T-helper 1 cell (primary cell): ENCODE measurements at regions not wholly inside any gene's neighbourhood (a gene's known extent, or its start where the extent isn't known, plus 50 kb on each side); places are given as distances from the start of the nearest gene placed in this dataset.

Experiments
- DNase-seq, 5 donors: peaks; one replicate each; pipeline ENCODE4 v3.0.0-alpha.2; 2012 to 2020

DNA sequence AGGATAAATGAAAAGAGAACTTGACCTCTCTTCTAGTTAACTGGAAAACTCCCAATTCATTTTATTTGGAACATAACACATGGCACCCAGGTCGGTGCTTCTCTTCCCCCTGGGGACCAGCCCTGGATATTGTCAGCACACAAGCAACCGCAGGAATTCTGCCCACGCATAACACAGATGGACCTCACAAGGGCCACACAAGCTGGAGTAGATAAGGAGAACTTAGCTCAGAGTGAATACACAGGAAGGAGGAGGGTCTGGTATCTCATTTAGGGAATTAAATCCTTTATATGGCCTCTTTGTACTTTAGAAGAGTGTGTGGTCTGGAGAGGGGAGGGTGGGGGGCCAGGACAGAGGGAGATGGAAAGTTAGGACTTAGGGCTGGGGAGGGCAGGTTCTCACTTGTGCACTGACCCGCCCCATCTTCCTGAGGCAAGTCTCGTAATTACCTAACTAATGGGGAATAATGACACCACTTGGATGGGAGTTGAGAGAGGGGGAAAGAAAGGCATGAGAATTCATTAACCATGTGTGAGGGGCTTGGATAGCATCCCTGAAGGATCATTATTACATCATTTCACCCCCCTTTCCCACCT lies 341.2 kb upstream of the WWC1 start:
- no peak for DNase-seq

DNA sequence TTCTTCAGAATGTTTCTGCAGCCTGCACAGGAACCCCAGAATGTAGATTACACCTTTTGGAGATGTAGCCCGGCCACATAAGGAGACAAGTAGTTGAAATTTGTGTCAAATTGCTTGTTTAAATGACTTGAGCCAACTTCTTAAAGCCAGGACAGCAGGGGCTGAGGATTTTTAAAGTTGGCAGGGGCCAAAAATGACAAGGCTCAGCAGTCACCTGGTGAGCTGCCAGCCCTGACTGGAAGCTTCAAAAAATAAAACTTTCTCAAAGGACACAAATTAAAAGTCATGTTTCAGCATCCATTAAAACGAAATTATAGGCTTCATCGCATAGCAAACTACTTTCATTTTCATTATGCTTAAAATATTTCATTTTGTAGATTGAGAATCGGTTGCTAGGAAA lies 340.3 kb upstream of the WWC1 start:
- DNase-seq: no peak

DNA sequence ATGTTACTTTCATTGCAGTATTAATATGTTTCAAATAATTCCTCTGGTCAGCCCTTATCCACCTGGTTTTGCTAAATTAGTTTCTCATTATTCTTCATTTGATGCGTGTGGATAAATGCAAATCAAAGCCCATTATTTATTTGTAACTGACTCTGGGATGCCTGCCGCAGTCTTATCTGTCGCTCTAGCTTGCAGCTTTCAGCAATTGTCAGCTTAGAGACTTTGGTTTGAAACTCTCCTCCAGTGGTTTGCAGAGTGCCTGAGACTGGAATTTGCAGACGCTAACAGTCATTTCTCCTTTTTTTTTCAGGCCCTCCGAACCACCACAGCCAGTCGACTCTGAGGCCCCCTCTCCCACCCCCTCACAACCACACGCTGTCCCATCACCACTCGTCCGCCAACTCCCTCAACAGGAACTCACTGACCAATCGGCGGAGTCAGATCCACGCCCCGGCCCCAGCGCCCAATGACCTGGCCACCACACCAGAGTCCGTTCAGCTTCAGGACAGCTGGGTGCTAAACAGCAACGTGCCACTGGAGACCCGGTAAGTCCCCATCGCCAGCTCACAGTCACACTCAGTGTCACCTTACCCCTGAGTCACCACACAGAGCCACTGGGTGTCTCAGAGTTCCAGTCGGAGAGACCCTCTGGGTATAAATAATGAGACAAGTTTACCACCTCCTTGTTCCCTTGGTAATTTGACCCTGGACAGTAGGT lies 339.0 kb upstream of the WWC1 start:
- no peak for DNase-seq

DNA sequence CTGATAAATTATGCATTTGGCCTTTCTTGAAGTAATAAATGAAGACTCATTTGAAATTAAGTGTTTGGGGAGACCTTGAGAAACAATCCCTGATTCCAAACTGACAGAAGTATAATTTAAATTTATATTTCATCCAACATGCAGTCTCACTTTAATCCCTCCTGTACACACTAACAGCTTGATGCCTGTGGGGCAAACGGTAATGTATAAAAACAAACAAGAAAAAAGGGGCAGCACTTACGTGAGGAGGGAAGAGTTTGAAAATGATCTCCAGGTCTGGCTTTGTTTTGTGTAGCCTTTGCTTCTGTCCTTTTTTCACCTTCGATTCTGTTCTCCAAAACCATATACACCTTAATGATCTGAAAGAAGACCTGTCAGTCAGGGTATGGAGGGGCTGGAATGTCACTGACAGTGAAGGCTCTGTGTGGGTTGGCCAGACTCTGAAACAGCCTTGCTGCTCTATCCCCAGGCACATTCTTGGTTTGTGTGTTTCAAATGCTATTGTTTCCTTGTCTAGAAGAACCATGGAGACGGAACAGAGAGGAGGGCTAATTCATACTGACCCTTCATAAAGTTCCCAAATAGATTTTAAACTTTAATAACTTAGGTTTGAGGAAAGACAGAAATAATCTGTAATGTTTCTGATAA lies 338.2 kb upstream of the WWC1 start:
- no peak for DNase-seq

DNA sequence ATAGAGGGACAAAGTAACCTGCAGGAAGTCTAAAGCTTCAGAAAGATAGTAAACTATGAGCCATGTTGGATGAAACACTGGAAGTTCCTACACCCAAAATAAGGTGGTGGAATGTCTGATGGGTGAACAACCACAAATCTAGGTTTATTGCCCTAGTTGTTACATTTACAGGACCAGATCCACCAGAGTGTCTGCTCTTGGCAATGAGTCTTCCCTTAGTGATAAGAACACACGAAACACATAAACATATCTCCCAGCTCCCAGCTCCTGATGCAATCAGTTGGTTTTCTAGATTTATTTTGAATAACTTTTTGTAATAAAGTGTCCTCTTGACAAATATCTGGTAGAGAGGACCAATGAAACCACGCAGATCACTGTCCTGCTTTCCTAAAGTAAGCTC lies 329.7 kb upstream of the WWC1 start:
- DNase-seq: no peak

DNA sequence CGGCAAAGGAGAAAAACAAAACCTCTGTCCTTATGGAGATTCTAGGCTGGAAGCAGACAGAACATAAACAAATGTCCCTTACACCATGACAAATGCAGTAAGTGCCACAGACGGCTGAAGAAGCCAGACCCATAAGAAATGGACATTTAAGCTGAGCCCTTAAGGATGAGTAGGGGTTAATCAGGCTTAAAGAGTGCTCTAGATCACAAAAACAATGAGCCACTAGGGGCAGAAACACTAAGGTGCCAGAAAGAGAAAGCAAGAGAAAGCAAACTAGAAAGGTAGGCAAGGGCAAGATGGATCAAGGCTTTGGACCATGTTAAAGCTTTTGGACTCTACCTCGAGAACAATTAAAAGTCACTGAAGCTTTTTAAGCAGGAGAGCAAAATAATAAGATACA lies 326.9 kb upstream of the WWC1 start:
- no peak for DNase-seq

DNA sequence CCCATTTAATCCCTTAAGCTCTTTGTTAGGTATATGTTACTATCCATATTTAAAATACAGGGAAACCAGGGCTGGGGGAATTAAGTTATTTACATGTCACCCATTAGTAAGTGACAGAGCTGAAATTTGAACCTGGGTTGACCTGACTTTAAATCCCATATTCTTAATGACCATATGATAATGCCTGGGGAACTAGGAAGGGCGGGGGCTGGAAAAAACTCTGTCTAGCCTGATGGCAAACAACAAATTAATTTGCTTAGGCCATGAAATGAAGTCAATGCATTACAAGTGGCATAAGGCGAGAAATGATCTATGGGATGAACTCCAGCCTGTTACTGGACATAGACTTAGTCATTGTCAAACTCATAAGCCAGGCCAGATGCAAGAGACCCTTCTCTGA lies 325.7 kb upstream of the WWC1 start:
- no peak for DNase-seq

DNA sequence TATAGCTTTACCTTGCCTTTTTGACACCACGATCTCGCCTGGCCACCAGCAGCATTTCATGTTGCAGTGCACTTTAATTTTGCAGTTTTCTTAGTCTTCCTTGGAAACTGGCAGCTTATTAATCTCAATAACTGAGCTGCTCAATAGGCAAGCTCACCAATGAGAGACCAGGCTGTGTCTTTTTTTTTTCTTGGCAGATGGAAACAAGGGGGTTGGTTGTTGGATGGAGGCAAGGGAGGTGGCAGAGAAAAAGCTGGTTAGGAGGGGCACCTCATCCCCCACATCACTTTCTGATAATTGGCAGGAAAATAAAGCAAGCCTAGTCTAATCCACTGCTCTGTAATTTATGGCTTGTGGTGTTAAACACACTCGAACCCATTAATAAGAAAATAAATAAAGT lies 324.5 kb upstream of the WWC1 start:
- DNase-seq: no peak

DNA sequence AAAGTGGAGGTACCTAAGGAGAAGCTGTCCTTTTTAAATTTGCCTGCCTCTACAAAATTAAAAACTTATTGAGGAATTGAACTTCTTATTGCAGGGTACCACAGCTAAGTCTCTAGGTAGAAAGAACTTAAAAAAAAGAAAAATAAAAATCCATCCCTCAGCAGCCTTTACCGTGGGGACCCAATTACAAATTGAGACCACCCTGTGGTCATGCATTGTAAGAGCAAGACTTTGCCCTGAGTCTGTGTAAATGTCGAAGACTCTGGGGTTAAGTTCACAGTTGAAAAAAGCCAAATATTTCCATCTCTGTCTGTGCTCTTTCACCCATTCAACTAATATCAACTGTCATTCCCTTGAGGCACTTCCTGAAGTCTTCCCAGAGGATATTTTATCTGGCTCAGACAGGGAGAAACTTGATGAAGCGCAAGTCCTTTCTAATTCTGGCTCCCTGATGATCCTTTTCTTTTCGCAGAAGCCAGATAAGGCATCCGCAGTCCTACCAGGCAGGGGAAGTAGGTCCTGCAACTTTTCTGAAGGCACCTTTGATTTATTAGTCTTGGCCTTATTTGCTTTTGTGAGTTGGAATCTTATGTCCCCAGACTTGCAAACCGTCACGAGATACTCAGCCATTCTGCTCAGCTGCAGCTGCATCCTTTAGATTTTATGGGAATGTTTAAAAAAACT lies 323.8 kb upstream of the WWC1 start:
- DNase-seq: no peak

DNA sequence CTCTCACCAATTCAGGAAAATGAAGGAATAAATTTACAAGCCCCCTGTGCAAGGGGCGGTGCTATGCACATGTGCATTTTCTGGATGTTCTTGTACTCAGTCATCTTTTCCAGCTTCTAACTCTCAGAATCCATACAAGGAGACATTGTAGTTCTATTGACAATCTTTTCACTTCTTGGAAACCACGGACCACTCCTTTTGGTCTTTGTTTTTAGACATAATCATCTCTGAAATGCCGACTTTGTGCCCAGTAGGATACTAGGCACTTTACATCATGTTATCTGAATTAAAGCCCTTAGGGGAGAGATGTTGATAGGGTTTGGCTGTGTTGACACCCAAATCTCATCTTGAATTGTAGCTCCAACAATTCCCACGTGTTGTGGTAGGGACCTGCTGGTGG lies 322.6 kb upstream of the WWC1 start:
- DNase-seq: no peak

DNA sequence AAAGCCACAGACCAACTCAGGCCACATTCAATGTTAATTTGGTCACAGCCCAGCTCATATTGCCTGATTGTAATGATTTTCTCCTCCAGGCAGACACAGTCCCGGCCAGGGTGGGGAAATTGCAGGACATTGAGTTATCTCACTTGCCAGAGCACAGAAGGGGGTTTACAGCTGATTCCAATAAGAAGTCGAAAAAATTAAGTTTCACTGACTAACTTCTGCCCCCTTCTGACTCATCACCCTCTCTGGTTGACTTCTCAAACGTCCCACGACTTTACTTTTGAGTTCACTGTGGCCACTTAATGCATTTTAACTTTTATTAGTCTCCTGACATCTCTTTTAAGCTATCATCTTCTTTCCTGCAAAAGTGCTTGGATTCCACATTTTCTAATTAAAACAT lies 321.4 kb upstream of the WWC1 start:
- no peak for DNase-seq

DNA sequence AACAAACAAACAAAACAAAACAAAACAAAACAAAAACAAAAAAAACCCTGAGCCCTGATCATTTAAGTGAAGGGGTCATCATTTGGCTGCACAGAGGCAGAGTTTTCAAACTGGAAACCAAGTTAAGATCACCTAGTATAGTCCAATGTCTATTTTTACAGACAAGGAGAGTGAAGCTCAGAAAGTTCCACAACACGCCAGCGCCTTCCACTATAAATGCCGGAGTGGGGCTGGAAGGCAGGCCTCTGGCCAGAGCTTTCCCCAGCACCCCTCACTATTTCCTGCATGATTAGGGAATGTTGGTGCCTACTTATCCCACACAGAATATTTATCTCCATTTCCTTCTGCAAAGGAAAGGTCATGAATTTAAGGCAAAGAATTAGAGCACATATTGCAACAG lies 319.7 kb upstream of the WWC1 start:
- DNase-seq: no peak

DNA sequence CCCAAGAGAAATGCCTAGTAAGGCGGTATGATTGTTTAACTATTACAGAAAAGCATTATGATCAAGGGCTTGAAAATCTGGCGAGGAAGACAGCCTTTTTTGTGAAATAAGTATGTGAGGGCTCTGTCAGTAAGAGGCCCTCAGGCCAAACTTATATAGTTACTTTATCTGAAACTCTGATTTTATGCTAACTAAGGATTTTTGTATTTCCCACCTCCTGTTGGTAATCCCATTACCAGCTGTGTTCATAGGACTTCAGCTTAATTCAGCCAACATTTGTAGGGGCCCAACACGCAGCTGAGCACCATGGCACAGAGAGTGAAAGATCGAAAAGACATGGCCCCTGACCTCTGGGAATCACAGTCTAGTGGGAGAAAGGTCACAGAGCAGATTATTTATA lies 318.3 kb upstream of the WWC1 start:
- no peak for DNase-seq

DNA sequence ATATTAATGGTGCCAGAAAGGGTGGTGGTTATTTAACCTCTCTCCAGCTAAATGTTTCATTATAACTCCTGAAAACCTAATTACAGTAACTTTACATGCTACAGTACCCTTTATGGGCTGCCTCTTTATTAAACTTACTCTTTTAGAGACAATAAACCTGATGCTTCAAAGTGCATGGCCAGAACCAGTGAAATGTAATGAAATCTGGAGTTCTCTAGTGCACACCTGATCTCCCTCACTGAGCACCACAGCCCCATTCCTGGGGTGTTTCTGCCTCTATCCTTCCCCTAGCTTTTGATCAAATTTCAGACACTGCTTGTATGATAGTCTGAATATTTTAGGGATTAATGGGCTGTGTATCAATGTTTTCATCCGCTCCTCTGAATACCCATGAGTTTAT lies 306.5 kb upstream of the WWC1 start:
- no peak for DNase-seq

DNA sequence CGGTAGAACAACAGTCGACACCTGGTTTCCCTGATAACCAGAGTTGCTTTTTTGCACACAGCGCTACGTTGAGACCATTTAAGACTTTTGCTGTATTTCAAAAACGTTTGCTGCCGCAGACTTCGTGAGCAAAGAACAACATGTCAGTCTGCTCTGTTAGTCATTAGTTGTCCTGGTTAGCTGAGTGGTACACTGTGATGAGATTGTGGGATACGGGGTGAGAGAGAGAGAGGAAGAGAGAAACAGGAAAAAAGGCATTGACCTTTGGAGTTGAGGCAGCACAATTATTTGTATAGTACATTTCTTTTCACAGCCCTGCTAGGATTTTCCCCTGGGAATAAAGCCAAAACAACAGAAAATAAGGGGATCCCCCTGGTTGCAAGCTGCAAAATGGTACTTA lies 306.1 kb upstream of the WWC1 start:
- no peak for DNase-seq

DNA sequence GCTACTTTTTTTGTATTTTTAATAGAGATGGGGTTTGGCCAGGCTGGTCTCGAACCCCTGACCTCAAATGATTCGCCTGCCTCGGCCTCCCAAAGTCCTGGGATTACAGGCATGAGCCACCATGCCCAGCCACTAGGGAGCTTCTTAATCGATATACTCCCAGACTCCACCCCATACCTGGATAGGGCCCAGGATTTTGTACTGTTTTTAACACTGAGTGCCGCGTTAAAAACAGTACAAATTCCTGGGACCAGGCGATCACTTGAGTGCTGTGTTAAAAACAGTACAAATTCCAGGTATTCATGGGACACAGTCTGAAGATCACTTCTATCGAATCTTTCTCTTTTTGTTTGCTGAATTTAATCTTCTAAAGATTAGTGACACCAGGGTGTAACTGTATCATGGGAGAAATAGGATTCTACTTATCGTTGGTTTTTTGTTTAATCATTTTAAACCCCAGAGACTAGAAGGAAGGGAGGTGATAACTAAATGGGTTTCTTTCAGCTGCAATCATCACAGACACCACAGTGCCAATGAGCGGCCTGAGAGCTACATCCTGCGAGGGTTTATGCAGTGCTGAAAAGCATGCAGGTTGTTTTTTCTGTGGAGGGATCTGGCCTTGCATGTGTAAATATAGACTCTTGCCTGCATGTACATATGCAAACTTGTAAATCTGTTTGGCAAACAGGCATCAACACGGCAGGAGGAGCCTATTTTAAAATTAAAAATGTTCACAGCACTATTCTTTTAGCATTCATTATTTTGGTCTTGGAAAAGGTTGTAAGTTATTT lies 303.8 kb upstream of the WWC1 start:
- DNase-seq: no peak

DNA sequence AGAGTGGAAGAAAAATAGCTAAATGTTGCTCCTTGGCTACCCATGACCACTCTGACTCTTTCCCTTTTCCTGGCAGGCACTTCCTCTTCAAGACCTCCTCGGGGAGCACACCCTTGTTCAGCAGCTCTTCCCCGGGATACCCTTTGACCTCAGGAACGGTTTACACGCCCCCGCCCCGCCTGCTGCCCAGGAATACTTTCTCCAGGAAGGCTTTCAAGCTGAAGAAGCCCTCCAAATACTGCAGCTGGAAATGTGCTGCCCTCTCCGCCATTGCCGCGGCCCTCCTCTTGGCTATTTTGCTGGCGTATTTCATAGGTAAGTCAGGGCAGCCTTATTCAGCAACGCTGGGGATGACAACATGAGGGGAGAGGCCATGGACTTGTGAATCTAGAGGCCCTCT lies 298.6 kb upstream of the WWC1 start:
- no peak for DNase-seq

DNA sequence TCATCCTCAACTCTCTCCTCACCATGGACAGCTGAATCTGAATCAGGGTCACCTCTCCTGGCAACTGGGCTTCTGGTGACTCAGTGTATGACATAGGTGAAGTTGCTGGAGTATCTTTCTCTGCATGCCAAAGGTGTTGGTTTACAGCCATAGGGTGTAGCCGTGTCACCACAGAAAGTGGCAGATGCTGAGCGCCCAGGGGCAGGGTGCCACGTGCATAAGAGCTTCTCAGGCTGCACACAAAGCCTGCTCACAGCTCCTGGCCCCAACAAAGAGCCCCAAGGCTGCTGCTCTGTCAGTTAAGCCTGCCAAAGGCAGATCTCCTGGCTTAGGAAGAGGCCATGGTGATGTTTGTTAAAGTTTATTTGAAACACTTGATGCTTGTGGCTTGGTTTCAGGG lies 297.7 kb upstream of the WWC1 start:
- DNase-seq: no peak

DNA sequence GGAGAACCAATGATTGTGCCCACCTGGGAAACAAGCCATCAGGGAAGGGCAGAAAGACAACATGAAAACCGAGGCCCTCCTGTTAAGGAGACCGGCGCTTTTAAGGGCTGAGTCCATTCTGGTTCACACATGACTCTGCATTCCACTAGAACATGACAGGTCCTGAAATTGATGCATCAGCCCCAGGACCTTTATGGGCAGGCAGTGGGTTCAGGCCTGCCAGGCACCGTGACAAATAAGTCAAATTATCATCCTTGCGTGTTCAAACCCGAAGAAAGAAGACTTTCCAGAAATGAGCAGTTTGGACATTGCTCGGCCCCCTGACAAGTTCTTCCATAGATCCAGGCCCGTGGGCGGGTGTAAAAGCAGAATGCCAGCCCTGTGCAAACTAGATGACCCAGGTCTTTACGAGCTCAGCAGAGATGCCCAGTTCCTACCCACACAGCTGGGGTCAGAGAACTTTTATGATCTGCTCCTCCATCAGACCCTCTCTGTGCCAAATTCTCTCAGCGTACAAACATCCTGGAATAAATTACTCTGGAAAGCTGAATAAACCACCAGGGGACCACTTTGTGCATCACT lies 295.5 kb upstream of the WWC1 start:
- DNase-seq: no peak

DNA sequence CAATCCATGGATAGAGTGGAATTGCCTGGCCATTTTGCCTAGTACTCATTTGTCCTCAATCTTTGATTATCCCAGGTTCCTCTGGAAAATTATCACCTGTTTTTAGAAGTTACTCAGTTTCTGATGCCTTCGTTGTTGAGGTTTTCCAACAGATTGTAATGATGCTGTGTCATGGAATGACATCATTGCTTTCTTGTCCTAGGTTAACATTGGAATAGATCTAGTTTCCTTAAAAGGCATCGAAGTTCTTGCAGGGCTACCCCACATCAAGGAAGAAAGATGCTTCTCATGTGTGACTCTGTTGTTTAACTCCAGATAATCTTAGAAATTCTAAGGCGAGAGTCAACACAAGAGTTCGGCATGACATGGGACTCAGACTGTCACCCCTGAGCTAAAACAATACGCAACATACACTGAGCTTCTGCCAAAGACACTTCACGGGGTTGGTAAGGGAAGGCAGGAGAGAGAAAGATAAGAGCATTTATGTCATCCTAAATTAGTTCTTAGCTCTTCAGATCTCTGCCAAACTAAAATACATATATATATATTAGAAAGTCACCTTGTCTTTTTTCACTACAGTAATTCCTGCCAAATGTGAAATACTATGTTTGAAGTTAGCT lies 293.2 kb upstream of the WWC1 start:
- no peak for DNase-seq

DNA sequence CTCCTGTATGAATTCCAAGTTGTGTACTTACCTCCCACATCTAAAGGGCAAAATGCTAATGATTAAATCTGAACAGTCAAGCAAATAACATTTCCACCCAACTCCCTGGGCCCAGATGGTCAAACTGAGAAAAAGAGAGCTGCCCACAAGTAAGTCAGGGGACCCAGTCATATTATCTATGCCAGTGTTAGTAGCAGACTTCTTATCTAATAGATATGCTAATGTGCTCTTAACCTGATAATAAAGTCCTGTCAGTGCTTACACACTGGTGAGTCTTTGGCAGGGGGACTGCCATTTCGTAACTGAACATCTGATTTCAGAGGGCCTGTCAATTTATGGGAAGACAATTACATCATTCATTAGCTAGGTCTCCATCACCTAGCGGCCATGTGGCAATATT lies 292.3 kb upstream of the WWC1 start:
- DNase-seq: no peak

DNA sequence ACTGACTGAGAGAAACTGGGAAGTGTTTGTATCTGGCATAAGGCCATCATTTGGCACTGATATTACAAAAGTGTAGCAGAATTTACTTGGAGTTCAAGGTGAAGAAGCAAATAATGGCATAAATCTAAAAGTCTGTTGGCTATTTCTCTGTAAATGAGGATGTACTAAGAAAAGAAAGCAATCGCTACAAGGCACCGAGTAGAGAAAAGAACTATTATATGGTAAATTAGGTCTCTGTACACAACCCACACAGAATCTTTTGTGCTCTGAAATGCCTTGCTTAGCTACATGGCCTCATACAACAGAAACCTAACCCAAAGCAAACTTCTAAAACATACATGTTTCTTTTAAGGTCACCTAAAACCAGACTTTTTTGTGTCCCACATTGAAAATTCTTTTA lies 290.1 kb upstream of the WWC1 start:
- DNase-seq: no peak
